Neural progenitor cell (in vitro differentiated cells): ENCODE measurements at regions not wholly inside any gene's neighbourhood (a gene's known extent, or its start where the extent isn't known, plus 50 kb on each side); places are given as distances from the start of the nearest gene placed in this dataset.

Experiments
- DNase-seq: peaks from one replicate; pipeline ENCODE4 v3.0.0-alpha.2; 2016; ENCODE audit warnings: low spot score
- H2AFZ ChIP-seq: fragments of 200-600 bp; sonication (generic); replicated peaks from 2 replicates; pipeline ENCODE4 v1.6.1; 2016; ENCODE audit warnings: antibody characterized with exemption
- H3F3A ChIP-seq: fragments of 200-600 bp; sonication (generic); 2 replicates; pipeline ENCODE4 v1.6.1; 2016; ENCODE audit warnings: antibody characterized with exemption, low read depth
- H3K27ac ChIP-seq: fragments of 200-600 bp; sonication (generic); 2 replicates; pipeline ENCODE4 v1.5.1; 2016; ENCODE audit warnings: mild to moderate bottlenecking
- H3K27me3 ChIP-seq: fragments of 200-600 bp; sonication (generic); 2 replicates; pipeline ENCODE4 v1.6.1; 2016; ENCODE audit warnings: mild to moderate bottlenecking, moderate library complexity
- H3K36me3 ChIP-seq: fragments of 200-600 bp; sonication (generic); 2 replicates; pipeline ENCODE4 v1.5.1; 2016
- H3K4me1 ChIP-seq: fragments of 200-600 bp; sonication (generic); 2 replicates; pipeline ENCODE4 v1.6.1; 2016; ENCODE audit warnings: mixed run types
- H3K4me2 ChIP-seq: fragments of 200-600 bp; sonication (generic); 2 replicates; pipeline ENCODE4 v1.6.1; 2016
- H3K4me3 ChIP-seq: fragments of 200-600 bp; sonication (generic); 2 replicates; pipeline ENCODE4 v1.5.1; 2016
- H3K79me2 ChIP-seq: fragments of 200-600 bp; sonication (generic); 2 replicates; pipeline ENCODE4 v1.6.1; 2016; ENCODE audit warnings: low read depth
- H3K9ac ChIP-seq: fragments of 200-600 bp; sonication (generic); 2 replicates; pipeline ENCODE4 v1.6.1; 2016
- H3K9me3 ChIP-seq: fragments of 200-600 bp; sonication (generic); 2 replicates; pipeline ENCODE4 v1.5.1; 2016; ENCODE audit warnings: low read depth
- H4K20me1 ChIP-seq: fragments of 200-600 bp; sonication (generic); 2 replicates; pipeline ENCODE4 v1.6.1; 2016; ENCODE audit warnings: low read depth
- H3K27ac Mint-ChIP-seq: 3 replicates; pipeline ENCODE4 v1.8.0; 2021; ENCODE audit warnings: mixed read lengths
- H3K27me3 Mint-ChIP-seq: 2 replicates; pipeline ENCODE4 v1.8.0; 2022; ENCODE audit warnings: low read depth, mild to moderate bottlenecking, inconsistent platforms, moderate library complexity, mixed read lengths; ENCODE audit not compliant: insufficient read depth
- H3K36me3 Mint-ChIP-seq: 3 replicates; pipeline ENCODE4 v1.8.0; 2021; ENCODE audit warnings: mixed read lengths
- H3K4me1 Mint-ChIP-seq: 3 replicates; pipeline ENCODE4 v1.8.0; 2021; ENCODE audit warnings: mixed read lengths
- H3K4me3 Mint-ChIP-seq: 3 replicates; pipeline ENCODE4 v1.8.0; 2021; ENCODE audit warnings: mild to moderate bottlenecking, moderate library complexity, mixed read lengths
- H3K9me3 Mint-ChIP-seq: 3 replicates; pipeline ENCODE4 v1.8.0; 2020; ENCODE audit warnings: mixed read lengths
- EZH2 ChIP-seq: fragments of 200-600 bp; sonication (generic); IDR thresholded peaks from 2 replicates; pipeline ENCODE4 v1.6.1; 2017; ENCODE audit warnings: antibody characterized with exemption, mild to moderate bottlenecking, moderate library complexity
- EZH2phosphoT487 ChIP-seq: fragments of 200-600 bp; sonication (generic); IDR thresholded peaks from 2 replicates; pipeline ENCODE4 v1.6.1; 2017; ENCODE audit warnings: antibody characterized with exemption
- TF ChIP-seq, protein P1 (sequence below): fragments of 200-600 bp; sonication (generic); IDR thresholded peaks from 2 replicates; pipeline ENCODE4 v1.5.1; 2017; ENCODE audit warnings: antibody characterized with exemption, mild to moderate bottlenecking

DNA sequence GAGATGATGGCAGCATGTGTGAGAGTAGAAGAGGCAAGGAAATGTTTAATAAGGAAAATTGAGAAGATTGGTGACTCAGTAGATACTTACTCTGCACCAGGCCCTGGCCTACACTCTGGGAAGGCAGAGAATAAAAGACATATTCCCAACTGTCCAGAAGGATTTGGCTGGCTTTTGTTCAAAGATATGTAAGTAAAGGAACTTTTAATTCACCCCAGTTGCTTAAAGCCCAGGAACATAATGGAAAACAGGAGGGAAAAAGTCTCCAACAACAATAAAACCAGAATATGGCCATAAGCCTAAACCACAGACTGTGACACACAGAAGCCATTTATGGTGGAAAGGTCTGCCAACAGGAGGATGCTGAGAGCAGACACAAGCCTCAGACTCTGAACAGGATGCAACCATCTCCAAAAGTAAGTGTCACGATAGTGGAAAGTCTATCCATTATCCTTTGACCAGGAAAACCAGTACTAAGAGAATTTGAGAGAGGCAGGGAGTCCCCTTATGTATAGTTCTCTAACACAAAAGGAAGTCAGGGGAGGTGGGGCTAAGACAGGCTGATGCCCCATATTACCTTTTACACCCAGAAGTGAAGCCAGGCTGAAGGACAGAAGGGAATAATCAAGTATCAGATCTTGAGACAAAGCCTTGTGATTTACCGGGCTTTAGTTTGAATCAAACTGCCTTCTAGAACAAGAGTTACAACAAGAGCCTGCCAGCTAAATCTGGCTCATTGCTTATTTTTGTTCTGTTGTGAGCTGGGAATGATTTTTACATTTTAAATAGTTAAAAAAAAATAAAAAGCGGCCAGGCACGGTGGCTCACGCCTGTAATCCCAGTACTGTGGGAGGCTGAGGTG lies 169.5 kb upstream of the STARD13 start:
- Histone ChIP-seq H3K4me2 (no peak overlapping the region), H3K4me3 (no peak overlapping the region), H3K4me1 (no peaks in the 10 kb centered on the region), H3K27ac (no peak overlapping the region), H2AFZ (peak overlapping the region; percentile 26), H3K9me3 (peaks cover 5% of the 10 kb centered on the region), H3K79me2 (no peaks in the 10 kb centered on the region), H3K27me3 (no peaks in the 10 kb centered on the region), H3K9ac (no peak overlapping the region), H3K36me3 (no peaks in the 10 kb centered on the region), H4K20me1 (no peaks in the 10 kb centered on the region), H3F3A (no peaks in the 10 kb centered on the region)
- H3K4me1 Mint-ChIP-seq = no peaks in the 10 kb centered on the region
- no peaks in the 10 kb centered on the region for H3K27me3 Mint-ChIP-seq
- peaks cover 6% of the 10 kb centered on the region for H3K9me3 Mint-ChIP-seq
- no peak for DNase-seq
- no peak overlapping the region for H3K27ac Mint-ChIP-seq
- H3K36me3 Mint-ChIP-seq = no peaks in the 10 kb centered on the region
- TF ChIP-seq EZH2 (no peak), EZH2phosphoT487 (no peak)
- TF ChIP-seq, protein P1, sequence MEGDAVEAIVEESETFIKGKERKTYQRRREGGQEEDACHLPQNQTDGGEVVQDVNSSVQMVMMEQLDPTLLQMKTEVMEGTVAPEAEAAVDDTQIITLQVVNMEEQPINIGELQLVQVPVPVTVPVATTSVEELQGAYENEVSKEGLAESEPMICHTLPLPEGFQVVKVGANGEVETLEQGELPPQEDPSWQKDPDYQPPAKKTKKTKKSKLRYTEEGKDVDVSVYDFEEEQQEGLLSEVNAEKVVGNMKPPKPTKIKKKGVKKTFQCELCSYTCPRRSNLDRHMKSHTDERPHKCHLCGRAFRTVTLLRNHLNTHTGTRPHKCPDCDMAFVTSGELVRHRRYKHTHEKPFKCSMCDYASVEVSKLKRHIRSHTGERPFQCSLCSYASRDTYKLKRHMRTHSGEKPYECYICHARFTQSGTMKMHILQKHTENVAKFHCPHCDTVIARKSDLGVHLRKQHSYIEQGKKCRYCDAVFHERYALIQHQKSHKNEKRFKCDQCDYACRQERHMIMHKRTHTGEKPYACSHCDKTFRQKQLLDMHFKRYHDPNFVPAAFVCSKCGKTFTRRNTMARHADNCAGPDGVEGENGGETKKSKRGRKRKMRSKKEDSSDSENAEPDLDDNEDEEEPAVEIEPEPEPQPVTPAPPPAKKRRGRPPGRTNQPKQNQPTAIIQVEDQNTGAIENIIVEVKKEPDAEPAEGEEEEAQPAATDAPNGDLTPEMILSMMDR = no peak
- no peak overlapping the region for H3K4me3 Mint-ChIP-seq

DNA sequence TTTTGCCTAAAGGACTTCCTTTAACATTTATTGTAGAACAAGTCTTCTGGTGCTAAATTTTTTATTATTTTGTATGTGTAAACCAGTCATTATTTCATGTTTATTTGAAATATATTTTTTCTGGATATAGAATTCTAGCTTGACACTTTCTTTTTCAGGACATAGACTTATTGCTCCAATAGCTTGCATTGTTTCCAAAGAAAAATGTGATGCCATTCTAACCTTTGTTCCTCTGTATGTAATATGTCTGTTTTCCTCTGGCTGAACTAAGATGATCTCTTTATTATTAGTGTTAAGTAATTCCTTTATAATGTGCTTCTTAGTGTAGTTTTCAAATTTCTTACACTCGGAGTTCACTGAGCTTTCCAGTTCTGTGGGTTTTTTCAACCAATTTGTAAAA lies 174.1 kb upstream of the STARD13 start:
- no peak overlapping the region for H3K9ac ChIP-seq
- no peaks in the 10 kb centered on the region for H3K79me2 ChIP-seq
- TF ChIP-seq EZH2 (no peak), EZH2phosphoT487 (no peak)
- TF ChIP-seq, protein P1 = no peak
- Mint-ChIP-seq H3K36me3 (no peaks in the 10 kb centered on the region), H3K4me1 (no peaks in the 10 kb centered on the region), H3K27me3 (peaks cover 3% of the 10 kb centered on the region), H3K27ac (no peak overlapping the region), H3K4me3 (no peak overlapping the region), H3K9me3 (peaks cover 10% of the 10 kb centered on the region)
- no peaks in the 10 kb centered on the region for H3K4me1 ChIP-seq
- peaks cover 5% of the 10 kb centered on the region for H3K9me3 ChIP-seq
- no peaks in the 10 kb centered on the region for H4K20me1 ChIP-seq
- no peaks in the 10 kb centered on the region for H3K27me3 ChIP-seq
- H2AFZ ChIP-seq = no peak overlapping the region
- H3K36me3 ChIP-seq = no peaks in the 10 kb centered on the region
- no peak overlapping the region for H3K4me2 ChIP-seq
- no peak overlapping the region for H3K4me3 ChIP-seq
- H3F3A ChIP-seq = no peaks in the 10 kb centered on the region
- no peak overlapping the region for H3K27ac ChIP-seq
- no peak for DNase-seq

DNA sequence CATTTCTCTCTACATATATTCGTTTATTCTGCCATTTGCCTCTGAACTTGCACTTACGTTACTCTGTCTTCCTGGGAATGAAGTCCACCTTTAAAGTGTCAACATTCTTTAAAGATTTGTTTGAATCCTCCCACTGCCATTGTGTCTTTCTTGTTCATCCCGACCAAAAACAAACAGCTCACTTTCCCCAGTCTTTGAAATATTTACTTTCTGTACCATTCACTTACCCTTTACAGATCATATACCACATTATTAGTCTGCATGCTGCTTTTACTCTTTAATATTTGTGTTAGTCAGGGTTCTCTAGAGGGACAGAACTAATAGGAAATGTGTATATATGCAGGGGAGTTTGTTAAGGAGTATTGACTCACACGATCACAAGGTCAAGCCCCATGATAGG lies 176.6 kb upstream of the STARD13 start:
- Histone ChIP-seq H3K27me3 (no peaks in the 10 kb centered on the region), H4K20me1 (no peaks in the 10 kb centered on the region), H3K27ac (no peak overlapping the region), H2AFZ (no peak overlapping the region), H3K4me2 (no peak overlapping the region), H3K9me3 (peaks cover 5% of the 10 kb centered on the region), H3K79me2 (no peaks in the 10 kb centered on the region), H3K4me3 (no peak overlapping the region), H3K9ac (no peak overlapping the region), H3K36me3 (no peaks in the 10 kb centered on the region), H3K4me1 (no peaks in the 10 kb centered on the region), H3F3A (no peaks in the 10 kb centered on the region)
- no peak overlapping the region for H3K4me3 Mint-ChIP-seq
- no peaks in the 10 kb centered on the region for H3K4me1 Mint-ChIP-seq
- peaks cover 3% of the 10 kb centered on the region for H3K36me3 Mint-ChIP-seq
- H3K27ac Mint-ChIP-seq = no peak overlapping the region
- no peak for DNase-seq
- peaks cover 5% of the 10 kb centered on the region for H3K27me3 Mint-ChIP-seq
- TF ChIP-seq, protein P1 = no peak
- TF ChIP-seq EZH2 (no peak), EZH2phosphoT487 (no peak)
- peaks cover 13% of the 10 kb centered on the region for H3K9me3 Mint-ChIP-seq
